GM12874 (cell line): ENCODE measurements at regions not wholly inside any gene's neighbourhood (a gene's known extent, or its start where the extent isn't known, plus 50 kb on each side); places are given as distances from the start of the nearest gene placed in this dataset.

Experiments used
- TF ChIP-seq, protein P1 (sequence below): IDR thresholded peaks from 2 replicates; pipeline ENCODE4 v1.5.1; 2011; ENCODE audit warnings: low read depth, mild to moderate bottlenecking, control low read depth, low read length, moderate library complexity; ENCODE audit not compliant: insufficient read depth

DNA sequence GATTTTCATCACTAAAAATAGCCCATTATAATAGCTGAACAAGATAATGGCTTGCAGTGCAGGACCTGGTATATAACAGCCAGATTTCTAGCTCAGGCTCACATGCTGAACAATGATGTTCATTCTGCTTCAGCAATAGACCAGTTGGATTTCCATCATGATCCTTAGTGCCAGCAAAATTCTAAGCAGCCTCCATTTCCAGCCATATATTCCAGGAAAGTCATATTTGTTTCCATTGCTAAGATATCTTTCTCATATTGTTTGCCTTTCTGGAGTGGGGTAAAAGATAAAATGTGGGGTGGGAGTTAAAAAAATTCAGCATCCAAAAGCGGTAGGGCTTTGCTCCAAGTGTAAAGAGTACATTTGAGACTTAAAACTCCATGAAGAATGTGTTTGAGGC is 2344.1 kb downstream of the PCDH7 start:
- TF ChIP-seq, protein P1, sequence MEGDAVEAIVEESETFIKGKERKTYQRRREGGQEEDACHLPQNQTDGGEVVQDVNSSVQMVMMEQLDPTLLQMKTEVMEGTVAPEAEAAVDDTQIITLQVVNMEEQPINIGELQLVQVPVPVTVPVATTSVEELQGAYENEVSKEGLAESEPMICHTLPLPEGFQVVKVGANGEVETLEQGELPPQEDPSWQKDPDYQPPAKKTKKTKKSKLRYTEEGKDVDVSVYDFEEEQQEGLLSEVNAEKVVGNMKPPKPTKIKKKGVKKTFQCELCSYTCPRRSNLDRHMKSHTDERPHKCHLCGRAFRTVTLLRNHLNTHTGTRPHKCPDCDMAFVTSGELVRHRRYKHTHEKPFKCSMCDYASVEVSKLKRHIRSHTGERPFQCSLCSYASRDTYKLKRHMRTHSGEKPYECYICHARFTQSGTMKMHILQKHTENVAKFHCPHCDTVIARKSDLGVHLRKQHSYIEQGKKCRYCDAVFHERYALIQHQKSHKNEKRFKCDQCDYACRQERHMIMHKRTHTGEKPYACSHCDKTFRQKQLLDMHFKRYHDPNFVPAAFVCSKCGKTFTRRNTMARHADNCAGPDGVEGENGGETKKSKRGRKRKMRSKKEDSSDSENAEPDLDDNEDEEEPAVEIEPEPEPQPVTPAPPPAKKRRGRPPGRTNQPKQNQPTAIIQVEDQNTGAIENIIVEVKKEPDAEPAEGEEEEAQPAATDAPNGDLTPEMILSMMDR, result no peak

DNA sequence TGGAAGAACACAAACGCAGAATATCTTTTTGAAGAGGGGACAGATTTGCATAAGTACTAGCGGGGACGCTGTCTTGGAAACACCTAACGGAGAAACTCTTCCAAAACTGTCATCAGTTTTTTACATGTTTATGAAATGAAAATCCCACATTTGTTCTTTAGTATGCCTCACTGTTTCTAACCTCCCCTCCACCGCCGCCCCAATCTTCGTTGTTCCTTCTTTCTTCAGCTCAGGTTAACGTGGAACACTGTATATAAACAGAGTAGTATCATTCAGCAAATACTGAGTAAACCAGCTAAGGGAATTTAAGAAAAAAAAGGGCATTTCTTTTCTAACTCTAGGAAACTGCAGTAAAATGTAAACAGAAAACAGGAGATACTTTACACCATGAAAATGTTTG is 2345.6 kb downstream of the PCDH7 start:
- TF ChIP-seq, protein P1, result no peak

DNA sequence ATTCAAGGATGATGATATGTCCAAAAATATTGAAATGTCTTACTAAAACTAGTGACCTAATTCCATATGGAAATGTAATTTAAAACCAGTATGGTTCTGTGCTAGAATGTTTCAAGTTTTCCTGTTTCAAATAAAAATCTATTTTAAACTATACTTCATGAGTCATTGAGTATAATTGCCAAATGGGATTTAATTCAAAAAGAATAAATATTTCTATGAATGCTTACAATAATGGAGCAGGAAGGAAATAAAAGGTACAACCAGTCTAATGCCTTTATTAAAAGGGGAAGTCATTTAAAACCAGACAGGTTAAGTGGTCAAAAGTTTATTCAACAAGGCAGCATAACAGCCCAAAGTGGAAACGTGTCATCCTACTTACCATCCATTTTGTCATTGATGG is 2347.1 kb downstream of the PCDH7 start:
- TF ChIP-seq, protein P1, result no peak

DNA sequence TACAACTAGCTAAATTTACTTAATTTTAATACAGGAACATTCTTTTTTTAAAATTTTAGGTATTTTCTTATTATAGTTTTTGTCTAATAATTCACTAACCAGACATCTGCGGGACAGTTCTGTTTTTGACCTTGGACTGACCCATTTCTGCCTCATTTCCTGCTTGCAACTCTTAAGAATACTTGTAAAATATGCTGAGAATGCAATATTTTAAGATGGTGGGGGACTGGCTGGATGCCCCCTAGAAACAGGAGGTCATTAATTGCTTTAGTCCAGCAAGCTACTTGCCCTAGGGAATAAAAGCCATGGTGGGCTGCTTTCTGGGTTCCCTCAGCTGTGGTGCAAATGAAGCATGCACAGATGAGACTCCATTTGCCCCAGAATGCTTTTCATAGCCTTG is 2348.4 kb downstream of the PCDH7 start:
- TF ChIP-seq, protein P1, result no peak

DNA sequence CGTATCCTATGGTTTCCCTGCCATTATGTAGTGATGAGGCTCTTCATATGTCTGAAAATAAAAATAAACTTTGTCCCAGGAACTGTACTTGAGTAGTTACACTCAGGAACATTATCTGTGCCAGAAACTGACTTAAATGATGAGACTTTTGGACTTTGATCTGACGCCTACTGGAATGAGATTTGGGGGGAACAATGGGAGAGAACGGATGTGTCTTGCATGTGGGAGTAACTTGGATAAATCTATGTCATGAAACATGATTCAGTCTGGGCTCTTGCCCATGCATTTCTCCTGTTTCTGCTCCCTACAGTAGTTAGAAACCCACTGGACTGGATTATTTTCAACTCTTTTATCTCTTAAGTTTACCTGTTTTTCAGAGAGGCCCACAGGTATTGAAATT is 2351.4 kb downstream of the PCDH7 start:
- TF ChIP-seq, protein P1, result no peak

DNA sequence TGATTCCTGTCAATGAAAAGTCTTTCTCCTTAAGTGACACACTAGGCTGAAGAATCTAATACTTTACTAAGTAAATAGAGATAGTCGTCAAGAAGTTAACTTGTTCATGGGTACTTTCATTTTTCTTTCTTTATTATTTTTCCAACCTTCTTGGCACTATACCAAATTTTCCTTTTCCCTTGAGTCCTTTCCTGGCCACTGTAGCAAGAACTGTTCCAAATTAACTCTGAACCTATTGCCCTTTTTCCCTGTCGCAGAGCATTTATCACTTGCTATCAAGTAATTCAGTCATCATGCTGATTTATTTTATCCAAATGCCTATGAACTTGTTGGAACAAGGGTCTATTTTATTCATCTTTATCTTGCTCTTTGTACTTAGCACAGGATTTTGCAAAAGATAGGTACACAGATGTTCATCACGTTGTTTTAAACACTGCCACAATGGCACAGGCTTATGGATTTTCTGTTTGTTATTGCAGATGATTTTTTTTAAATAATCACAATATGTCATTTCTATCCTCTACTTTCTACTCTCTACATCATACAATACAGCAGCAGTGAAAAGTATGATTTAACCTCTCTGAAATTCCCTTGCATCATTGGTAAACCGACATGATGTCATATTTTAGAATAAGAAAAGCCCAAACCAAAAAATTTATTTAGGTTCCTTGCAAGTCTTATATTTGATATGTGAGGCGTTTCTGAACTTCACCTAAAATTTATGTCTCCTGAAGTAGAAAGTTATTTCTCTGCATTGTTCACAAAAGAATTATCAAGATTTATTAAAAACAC is 2352.3 kb downstream of the PCDH7 start:
- TF ChIP-seq, protein P1, result no peak

DNA sequence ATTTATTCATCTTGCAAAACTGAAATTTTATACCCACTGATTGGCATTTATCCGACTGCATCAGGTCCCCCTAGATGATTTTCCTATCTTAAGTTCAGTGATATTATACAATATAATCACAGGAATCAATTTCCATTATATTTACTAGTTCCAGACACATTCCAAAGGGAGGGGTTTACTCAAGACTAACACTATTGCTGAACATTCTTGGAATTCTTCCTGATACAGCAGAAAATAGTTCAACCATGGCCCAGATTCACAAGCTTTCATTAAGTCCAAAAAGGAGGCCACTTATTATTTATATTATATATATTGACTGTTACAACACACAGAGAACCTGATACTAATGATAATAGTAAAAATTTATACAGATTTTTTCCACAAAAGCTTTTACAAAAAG is 2353.6 kb downstream of the PCDH7 start:
- TF ChIP-seq, protein P1, result no peak

DNA sequence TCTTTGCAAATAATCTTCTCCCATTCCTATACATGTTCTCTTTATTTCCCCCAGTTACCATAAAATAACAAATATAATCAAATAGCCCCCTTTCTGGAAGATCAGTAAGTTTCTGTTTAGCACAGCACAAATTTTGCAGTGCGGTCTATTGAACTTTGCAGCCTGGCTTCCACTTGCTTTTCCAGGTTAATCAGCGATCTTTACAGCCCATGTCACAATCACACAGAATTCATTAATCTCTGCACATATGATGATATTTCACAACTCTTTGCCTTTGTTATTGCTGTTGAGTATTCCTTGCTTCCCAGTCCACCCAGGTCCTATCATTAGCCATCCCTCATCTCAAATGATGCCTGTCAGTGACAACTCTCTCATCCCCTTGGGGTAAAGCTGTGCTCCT is 2358.0 kb downstream of the PCDH7 start:
- TF ChIP-seq, protein P1, result no peak
